ENCODE measurements at regions not wholly inside any gene's neighbourhood (a gene's known extent, or its start where the extent isn't known, plus 50 kb on each side); places are given as distances from the start of the nearest gene placed in this dataset.
"Not testable (repeated sequence)": the region's sequence is repeated elsewhere in the genome, so short reads cannot be mapped to it uniquely, and the experiment has no call there.

GRCh38 chr2:31799282-31799681, 211.5 kb downstream of the MEMO1 start:
- dilution Hi-C loops (cut with HindIII; ENCODE audit: low sequenced_read_pairs, unreplicated experiment); H4K91ac ChIP-seq (ENCODE audit: insufficient read depth, low read depth, low read length); H3K36me3 ChIP-seq (ENCODE audit: control insufficient read depth, insufficient read depth, low read length); in situ Hi-C loops (cut with MboI; ENCODE audit: low sequenced_read_pairs); H3K9me1 ChIP-seq (ENCODE audit: insufficient read depth, low read length); H2AFZ ChIP-seq (replicated peaks; ENCODE audit: low read length, poor library complexity); H3K9me3 ChIP-seq (ENCODE audit: control insufficient read depth, insufficient read depth, low read length); H2AK5ac ChIP-seq (ENCODE audit: low read depth, low read length); H3K23ac ChIP-seq (ENCODE audit: low read depth, low read length); intact Hi-C loops (cut with micrococcal nuclease); POLR2A ChIA-PET (ENCODE audit: unreplicated experiment); H3K56ac ChIP-seq (ENCODE audit: extremely low read depth, insufficient read depth, low read length); H3K4ac ChIP-seq (ENCODE audit: low read depth, low read length); H3K4me3 ChIP-seq (ENCODE audit: insufficient read depth, low read depth, low read length); H2AK9ac ChIP-seq (replicated peaks; ENCODE audit: low read depth, low read length, poor library complexity); H2BK5ac ChIP-seq (ENCODE audit: low read depth, low read length, poor library complexity, severe bottlenecking); H3K18ac ChIP-seq (ENCODE audit: low read depth, low read length); H2BK15ac ChIP-seq (ENCODE audit: low read depth, low read length); H3K27me3 ChIP-seq (ENCODE audit: control insufficient read depth, insufficient read depth, low read length); H3K9ac ChIP-seq (ENCODE audit: low read depth, low read length); H3K4me2 ChIP-seq (ENCODE audit: low read depth, low read length); DNase-seq; H3K79me1 ChIP-seq (ENCODE audit: low read depth in 1 of 2, low read length in 2 of 2); CTCF ChIA-PET; H4K8ac ChIP-seq (ENCODE audit: low read depth in 2 of 2, low read length in 2 of 2); H2BK120ac ChIP-seq (ENCODE audit: low read depth, low read length); H4K20me1 ChIP-seq (ENCODE audit: insufficient read depth, low read length); H4K5ac ChIP-seq (ENCODE audit: low read depth, low read length); H2BK20ac ChIP-seq (ENCODE audit: low read depth, low read length); H3K14ac ChIP-seq (replicated peaks; ENCODE audit: low read depth, low read length); ATAC-seq (ENCODE audit: low read depth); H3K4me1 ChIP-seq (ENCODE audit: control insufficient read depth, insufficient read depth, low read length); H3K27ac ChIP-seq (ENCODE audit: insufficient read depth, low read length); BruUV-seq (replicated peaks): not testable (repeated sequence)
- no CpG with 5 or more reads among the region's 4 CpGs for WGBS, 2 experiments (ENCODE audit: extremely low coverage in 2 of 2, insufficient read length in 1 of 2)

Data from IMR-90 (cell line).